DMS53 treated with DMSO at 0.1 percent for 48 hours (cell line): ENCODE measurements at regions not wholly inside any gene's neighbourhood (a gene's known extent, or its start where the extent isn't known, plus 50 kb on each side); places are given as distances from the start of the nearest gene placed in this dataset.

ENCODE experiments used
- DNase-seq: peaks from one replicate; lab custom pipeline; 2025; ENCODE audit not compliant: unreplicated experiment; lab: John Stamatoyannopoulos, UW

DNA sequence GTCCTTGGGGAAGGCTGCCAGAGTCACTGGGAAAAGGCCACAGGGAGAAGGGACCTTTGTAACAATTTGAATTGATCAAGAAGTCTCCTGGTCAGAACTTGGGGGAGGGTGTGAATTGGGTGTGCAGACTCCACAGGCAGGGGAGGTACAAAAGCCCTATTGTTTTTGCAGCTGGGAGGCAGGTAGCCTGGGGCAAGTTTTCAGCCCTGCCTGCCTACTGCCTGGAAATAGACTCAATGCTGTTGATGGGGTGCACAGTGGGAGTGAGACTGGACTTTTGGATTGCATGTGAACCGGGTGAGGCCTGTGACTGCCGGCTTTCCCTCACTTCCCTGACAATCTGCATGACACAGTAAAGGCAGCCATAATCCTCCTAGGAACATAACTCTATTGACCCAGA is 947.0 kb downstream of the REEP3 start:
- no peak for DNase-seq

DNA sequence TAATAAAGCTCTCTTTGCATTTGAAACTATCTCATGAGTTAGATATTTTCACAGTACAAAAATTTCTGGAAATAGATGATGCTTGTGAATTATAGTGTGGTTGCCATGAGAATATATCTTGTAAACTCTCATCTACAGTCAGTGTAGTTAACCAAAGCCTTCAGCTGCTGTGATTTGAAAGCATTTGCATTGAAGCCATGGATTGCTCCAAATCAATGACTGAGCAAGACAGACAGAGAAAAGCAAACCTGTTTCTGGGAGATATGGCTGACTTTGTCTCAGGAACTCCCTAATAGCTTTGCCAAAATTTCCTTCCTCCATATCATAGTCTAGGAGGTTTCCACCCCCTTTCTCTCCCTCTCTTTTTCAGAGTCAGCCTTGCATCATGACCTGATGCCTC is 955.3 kb downstream of the REEP3 start:
- DNase-seq, result no peak

DNA sequence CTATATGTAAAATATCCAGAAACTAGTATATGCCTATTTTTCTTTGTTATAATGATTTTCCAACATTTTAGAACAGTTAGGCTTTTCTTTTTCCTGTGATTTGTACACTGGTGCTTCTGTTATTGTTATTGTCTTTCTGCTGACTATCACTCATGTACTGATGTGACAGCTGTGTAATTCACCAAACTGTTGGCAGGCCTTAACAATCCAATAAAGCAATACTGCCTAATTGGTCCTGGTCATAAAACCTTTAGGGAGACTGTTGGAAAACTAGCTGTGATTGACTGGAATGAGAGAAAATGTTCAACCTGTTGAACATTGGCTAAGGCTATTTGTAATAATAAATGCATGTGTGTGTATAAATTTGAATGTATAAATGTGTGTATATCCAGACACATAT is 956.6 kb downstream of the REEP3 start:
- no peak for DNase-seq

DNA sequence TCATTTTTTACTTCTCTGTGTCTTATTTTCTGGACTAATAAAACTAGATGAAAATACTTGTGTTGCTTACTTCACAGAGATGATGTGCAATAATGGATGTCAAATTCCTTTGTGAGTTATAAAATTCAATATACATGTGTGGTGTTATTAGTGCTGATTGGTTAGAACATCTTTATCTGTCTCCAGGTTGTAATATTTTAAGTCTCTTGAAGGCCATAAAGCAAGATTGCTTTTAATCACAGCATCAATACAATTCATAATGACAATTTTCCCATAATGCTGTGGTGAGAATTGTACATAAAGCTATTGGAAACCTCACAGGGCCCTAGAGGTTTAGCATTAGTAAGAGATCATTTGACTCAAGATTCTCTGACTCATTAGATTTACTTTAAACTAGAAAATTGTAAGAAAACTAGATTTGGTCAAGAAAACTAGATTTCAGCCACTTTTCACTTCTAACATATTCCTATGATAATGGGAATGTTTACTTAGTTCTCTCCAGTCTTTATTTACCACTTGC is 963.7 kb downstream of the REEP3 start:
- DNase-seq, result no peak

DNA sequence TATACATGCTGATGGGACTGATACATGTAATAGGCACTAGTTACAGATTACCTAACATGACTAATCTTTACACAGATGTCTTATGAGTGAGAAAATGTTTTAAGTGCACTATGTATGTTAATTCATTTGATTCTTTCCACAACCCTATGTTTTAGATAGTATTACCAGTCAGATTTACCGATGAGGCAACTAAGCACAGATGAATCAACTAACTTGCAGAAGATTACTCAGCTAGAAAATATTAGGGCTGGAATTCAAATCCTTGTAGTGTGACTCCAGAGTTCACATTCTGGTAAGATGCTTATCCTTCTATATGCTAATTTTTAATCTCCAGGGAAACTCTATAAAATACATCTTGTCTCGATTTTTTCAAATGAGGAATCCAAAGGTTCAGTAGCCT is 964.9 kb downstream of the REEP3 start:
- DNase-seq, result no peak

DNA sequence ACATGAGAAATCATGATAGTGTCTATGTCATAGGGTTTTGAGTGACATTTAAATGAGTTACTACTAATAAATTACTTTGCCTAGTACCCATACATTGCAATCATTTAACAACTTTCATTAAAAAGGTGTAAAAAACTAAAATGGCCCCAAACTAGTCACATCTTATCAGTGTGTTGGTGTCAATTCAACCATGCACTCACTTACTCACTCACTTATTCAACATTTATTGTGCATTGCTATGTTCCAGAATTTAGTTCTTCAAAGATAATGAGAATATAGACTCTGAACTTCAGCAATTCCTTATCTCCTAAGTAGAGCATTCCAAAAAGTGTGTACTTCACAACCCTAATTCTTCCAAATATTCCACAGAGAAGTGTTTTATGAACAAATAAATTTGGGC is 965.7 kb downstream of the REEP3 start:
- no peak for DNase-seq

DNA sequence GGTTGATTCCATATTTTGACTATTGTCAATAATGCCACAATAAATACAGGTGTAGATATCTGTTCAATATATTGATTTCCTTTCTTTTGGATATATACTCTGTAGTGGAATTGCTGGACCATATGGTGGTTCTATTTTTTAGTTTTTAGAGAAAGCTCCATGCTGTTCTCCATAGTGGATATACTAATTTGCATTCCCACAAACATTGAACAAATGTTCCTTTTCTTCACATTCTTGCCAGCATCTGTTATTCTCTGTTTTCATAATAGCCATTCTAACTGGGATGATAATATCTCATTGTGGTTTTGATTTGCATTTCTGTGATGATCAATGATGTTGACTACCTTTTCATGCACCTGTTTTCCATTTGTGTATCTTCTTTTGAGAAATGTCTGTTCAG is 973.7 kb downstream of the REEP3 start:
- DNase-seq, result no peak

DNA sequence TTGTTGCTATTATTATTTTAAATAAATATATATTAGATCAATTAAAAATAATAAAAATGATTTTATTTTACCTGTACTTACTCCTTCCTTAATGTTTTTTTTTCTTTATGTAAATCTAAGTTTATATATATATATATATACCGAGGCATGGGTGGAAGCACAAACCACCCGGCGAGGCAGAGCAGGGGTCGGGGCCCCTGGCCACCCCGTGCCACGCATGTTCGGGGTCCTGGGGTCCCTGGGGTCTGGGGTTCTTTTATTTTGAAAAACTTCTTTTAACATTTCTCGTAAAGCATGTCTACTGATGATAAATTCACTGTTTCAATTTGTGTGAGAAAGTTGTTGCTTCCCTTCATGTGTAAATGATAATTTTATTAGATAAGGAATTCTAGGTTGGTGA is 976.1 kb downstream of the REEP3 start:
- no peak for DNase-seq

DNA sequence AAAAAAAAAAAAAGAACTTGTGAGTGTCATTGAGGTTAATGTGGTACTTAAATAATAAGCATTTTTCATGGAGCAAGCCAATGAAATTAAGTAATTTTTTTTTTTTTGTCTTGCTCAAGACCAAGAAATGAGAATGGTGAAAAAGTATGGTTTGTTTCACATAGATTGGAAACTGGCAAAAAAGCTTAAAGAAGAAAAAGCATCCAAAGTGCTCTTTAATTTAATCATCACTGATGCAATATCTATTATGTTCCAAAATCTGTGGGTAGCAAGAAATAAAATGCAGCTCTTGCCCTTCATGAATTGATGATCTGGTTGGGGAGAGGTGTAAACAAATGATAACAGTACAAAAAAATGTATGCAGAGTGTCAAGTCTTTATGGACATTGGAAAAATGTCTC is 980.6 kb downstream of the REEP3 start:
- DNase-seq, result no peak

DNA sequence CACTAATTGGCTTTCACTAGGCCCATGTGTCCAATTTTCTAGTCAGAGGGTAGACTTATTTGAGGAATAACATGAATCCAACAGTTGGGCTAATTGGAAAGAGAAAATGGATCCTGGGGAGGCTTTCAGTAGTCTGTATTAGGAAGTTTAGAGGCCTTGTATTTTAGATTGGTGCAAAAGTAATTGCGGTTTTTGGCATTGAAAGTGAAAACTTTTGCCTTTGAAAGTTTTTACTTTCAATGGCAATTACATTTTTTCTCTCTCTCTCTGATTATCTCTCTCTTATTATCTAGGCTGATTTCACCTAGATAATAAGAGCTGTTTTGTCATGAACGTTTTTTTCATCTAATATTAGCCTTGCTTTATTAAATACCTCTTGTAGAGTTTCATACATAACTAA is 981.7 kb downstream of the REEP3 start:
- no peak for DNase-seq

DNA sequence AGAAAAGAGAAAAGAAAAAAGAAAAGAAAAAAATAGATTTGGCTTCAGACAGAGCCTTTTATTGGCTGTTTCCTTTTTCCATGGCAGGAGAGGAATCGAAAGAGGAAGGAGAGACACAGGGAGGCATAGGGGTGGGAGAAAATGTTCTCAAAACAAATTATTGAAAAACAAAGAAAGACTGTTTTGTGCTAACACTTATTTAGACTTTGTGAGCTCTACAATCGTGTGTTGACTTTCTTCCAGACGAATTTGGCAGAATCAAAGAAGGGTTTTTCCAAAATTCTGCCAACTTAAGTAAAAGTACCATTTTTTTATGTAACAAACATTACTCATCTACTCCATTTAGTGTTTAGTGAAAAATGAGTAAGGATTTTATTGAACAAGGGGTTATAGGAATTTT is 982.2 kb downstream of the REEP3 start:
- no peak for DNase-seq

DNA sequence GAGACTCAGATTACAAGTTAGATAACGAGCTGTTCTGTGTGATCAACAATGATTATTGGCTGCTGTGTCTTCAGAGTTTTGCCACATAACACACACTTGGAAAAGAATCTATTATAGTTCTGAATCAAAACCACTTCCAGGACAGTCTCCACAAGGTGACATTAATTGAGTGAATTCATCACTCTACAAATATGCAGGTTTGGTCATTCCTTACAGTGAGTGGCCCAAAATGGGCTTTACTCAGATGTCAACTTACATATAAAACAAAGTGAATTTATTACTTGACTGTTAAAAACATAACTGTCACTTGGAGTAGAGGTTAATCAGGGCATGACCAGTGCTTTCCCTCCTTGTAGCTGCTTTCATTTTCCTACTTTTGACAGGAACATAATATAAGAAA is 984.3 kb downstream of the REEP3 start:
- no peak for DNase-seq

DNA sequence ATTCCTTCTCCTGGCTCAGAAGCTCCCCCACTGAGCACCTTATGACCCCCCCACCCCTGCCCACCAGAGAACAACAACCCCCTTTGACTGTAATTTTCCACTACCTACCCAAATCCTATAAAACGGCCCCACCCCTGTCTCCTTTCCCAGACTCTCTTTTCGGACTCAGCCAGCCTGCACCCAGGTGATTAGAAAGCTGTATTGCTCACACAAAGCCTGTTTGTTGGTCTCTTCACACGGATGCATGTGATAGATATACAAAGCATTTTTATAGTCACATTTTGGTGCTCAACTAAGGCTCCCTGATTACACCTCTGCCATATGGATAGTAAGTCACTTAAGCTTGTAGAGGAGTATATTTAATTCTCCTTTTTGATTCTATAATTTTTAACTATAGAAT is 985.8 kb downstream of the REEP3 start:
- no peak for DNase-seq

DNA sequence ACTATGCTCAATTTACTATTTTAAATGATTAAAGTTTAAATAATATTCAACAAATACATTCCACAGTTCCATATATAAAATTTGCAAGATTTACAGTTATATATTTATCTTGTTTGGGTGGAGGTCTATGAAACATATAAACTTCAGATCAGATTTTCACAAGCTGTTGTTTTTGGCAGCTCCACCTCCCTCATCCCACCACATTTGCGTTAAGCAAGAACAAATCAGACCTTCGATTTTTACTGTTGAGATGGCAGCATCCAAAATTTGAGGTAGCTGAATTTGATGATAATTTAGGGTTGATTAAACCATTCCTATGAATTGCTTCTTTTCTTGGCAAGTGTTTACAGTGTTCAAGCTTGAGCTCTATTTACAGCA is 986.4 kb downstream of the REEP3 start:
- DNase-seq, result no peak

DNA sequence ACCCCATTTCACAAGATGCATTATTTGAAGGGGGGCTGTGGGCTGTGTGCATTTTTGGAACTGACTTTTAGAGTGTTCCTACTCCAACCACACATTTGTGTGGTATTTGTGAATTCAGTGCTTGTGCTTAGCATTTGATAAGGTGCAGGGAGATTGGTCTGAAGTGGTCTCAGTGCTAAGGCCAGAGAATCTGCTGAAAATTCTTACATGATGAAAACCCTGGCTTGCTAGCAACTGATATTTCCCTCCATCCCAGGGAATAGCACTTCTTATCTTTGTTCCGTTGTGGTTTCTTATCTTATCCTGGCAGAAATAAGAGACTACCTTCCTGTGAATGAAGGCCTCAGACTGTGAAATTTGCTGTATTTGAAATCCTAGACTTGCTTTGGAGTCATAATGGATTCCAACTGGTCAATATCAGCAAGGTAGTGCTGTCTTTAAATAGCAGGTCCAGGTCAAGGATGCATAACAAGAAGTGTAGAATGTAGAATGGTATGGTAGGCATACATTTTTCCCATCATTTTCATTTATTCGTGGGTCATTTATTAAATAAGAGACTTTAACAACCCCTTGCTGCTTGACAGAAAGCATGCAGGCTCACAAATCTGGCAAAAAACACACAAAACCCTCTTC is 986.9 kb downstream of the REEP3 start:
- no peak for DNase-seq

DNA sequence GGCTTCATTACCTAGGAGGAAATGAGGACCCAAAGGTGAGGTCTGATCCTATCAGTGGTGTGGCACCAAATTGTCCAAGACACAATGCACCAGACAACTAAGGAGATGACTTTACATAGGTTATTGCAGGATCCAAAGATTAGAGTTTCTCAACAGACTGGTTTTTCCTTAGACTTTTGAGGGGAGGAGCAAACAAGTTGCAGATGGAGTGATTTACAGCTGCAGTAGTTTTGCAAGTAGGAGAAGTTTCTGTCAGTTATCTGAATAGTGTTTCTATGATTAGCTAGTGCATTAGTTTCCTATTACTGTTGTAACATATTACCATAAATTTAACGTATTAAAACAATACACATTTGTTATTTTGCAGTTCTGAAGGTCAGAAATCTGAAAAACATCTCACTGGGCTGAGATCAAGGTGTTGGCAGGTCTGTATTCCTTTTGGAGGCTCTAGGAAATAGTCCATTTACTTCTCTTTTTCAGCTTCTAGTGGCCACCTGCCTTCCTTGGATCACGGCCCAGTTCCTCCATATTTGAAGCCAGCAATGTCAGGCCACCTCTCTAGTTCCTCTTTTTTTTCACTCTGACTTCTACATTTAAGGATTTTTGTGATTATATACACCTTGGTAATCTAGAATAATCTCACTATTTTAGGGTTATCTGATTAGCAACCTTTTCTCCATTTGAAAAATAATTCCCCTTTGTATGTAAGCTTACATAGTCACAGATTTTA is 994.9 kb downstream of the REEP3 start:
- no peak for DNase-seq

DNA sequence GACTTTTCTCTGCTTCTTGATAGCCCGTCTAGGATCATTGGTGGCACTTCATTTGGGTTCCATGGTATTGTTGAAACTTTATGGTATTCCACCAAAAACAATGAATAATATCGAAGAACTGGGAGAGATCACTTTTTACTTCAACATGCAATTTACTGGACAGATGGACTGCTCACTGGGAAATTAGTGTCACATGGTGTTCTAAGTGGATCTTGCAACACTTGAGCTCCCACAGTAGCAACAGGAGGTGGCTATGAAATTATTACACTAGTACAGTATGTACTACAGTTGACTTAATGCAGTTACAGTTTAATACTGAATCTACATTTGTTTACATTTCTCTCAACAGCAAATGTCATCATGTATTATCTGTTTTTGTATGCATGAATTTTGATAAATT is 997.3 kb downstream of the REEP3 start:
- DNase-seq, result no peak

DNA sequence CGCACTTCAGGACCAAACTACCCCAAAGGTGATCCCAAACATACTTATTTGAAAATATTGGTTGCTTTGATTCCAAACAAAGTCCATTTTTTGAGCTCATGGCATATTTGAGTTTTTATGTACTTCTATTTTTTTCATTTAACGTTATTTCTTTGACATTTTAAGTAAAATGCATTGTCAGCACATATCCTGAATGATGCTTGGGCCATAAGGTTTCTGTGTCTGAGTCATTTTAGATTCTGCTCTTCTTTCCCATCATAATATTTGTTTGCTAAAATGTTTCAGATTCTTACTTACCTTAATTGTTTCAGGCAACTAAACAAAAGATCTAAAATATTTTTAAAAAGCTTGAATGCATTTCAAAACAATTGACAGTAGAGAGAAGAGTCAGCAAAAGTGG is 998.2 kb downstream of the REEP3 start:
- DNase-seq, result no peak

DNA sequence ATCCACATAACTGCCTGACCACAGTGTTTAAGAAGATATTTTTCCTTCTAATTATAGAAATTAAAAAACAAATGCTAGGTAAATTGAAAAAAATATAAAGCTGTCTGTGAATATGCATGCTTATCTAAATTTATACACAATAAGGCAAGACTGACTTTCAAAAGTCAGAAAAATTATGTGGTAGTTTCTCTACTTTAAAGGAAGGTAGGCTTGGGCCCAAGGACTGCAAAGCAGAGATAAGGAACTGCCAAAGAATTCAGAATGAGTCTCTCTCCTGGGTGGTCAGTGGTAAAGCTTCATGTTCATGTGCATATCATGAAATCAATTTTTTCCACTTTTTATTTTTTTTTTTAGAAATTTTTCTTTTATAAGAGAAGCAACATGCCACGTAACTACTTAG is 998.6 kb downstream of the REEP3 start:
- DNase-seq, result no peak

DNA sequence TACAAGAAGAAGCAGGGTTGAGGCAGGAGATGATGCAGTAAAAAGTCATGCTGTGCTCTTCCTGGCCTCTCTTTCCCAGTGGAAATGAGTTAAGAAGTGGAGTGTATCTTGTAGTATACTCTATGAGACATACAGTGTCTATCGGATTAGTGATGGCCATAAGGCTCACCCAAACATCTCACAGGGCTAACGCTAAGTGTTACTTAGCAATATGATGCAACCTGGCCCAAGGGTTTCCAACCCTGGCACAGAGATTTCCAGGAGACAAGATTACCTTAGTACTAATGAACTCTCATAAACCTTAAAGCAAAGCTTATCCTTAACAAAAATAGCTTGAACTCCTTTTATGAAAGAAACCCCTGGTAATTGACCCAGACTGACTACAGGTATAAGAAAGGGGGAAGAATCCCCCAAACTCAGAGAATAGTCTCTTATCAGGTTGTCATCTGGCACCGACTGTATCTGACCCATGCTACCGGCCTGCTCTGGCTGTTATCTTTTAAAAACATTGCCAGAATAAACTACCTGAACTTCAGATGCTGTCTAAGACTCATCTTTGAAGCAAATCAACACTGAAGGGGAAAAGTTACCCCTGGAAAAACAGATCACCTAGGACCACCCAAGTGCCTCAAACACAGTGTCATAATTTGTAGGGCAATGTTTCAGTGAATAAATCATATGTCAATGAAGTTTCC is 1002.0 kb downstream of the REEP3 start:
- DNase-seq, result no peak

DNA sequence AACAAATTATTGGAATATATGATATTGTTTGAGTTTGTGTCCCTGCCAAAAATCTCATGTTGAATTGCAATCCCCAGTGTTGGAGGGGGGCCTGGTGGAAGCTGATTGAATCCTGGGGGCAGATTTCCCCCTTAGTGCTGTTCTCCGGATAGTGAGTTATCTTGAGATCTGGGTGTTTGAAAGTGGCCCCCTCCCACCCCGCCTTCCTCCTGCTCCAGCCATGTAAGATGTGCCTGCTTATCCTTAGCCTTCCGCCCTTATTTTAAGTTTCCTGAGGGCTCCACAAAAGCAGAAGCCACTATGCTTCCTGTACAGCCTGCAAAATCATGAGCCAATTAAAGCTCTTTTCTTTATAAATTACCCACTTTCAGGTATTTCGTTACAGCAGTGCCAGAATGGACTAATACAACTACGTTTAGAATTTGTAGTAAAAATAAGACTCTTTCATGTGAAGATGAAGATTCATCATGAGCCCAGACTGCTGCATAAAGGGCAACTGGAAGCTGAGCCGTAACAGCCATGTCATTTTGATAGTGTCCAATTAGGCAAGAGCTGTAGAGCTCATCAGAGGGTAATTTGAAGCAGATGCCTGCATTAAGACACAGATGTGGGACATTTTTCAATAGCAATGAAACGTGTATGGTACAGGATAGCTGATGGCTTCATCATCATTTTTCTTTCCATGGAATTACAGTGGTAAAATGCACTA is 1007.2 kb downstream of the REEP3 start:
- DNase-seq, result no peak

DNA sequence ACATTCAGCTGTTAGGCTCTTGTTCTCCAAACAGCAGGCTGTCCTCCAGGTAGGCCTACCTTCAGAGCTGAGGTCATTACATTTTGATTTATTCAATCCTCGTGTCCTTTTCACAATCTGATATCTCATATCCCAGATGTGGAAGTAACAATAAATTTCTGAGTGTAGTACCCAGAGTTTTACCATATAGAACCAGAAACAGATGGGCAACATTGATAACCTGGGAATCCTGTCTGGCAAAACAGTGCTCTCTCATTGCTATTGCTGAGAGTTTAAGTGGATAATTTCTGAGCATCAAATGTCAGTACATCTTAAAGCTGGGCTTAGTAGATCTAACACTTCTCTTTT is 1007.8 kb downstream of the REEP3 start:
- no peak for DNase-seq
